Mononuclear cell (primary cell): ENCODE measurements at regions not wholly inside any gene's neighbourhood (a gene's known extent, or its start where the extent isn't known, plus 50 kb on each side); places are given as distances from the start of the nearest gene placed in this dataset.

Experiments
- H3K27me3 ChIP-seq: 2 replicates; pipeline ENCODE4 v1.6.0; 2011; ENCODE audit warnings: low read length, control low read depth; ENCODE audit not compliant: insufficient read depth
- H3K4me1 ChIP-seq: 2 replicates; pipeline ENCODE4 v1.5.1; 2011; ENCODE audit warnings: mild to moderate bottlenecking, low read length, control low read depth; ENCODE audit not compliant: insufficient read depth
- H3K4me3 ChIP-seq: 2 replicates; pipeline ENCODE4 v1.5.1; 2011; ENCODE audit warnings: mild to moderate bottlenecking, low read length, moderate library complexity
- H3K9me3 ChIP-seq: 2 replicates; pipeline ENCODE4 v1.5.1; 2011; ENCODE audit warnings: low read depth, mild to moderate bottlenecking, control low read depth, low read length

GRCh38 chr12:125458552-125459268, 393.5 kb downstream of the AACS start:
- Histone ChIP-seq H3K9me3 (no peaks in the 10 kb centered on the region), H3K27me3 (no peaks in the 10 kb centered on the region), H3K4me1 (no peaks in the 10 kb centered on the region), H3K4me3 (no peak overlapping the region)

GRCh38 chr12:125461831-125462230, 396.6 kb downstream of the AACS start:
- H3K4me1 ChIP-seq: no peaks in the 10 kb centered on the region
- no peak overlapping the region for H3K4me3 ChIP-seq
- H3K9me3 ChIP-seq: no peaks in the 10 kb centered on the region
- no peaks in the 10 kb centered on the region for H3K27me3 ChIP-seq

DNA sequence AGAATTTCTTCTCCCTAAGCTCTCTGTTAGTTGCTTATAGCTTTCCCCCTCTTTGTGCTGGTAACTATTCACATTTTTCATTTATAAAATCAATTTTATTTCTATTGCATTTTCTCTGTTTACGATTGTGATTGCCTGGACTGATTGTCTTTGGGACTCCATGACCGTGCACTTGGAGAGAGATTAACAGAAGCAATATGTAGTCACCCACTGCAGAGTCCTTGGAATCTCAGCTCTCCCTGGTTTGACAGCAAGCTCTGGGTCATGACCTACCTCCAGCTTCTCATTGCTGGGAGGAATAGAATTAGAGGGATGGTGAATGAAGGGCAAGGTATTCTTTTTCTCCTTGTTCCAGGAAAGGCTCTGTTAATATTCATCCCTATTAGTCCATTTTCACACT, 398.2 kb downstream of the AACS start:
- Histone ChIP-seq H3K4me1 (no peaks in the 10 kb centered on the region), H3K27me3 (no peaks in the 10 kb centered on the region), H3K9me3 (no peaks in the 10 kb centered on the region), H3K4me3 (no peak overlapping the region)

GRCh38 chr12:125467363-125467762, 402.1 kb downstream of the AACS start:
- H3K4me1 ChIP-seq: no peaks in the 10 kb centered on the region
- no peaks in the 10 kb centered on the region for H3K9me3 ChIP-seq
- H3K27me3 ChIP-seq: no peaks in the 10 kb centered on the region
- H3K4me3 ChIP-seq: no peak overlapping the region

GRCh38 chr12:125469683-125470082, 404.4 kb downstream of the AACS start:
- Histone ChIP-seq H3K4me1 (no peaks in the 10 kb centered on the region), H3K27me3 (no peaks in the 10 kb centered on the region), H3K4me3 (no peak overlapping the region), H3K9me3 (no peaks in the 10 kb centered on the region)

GRCh38 chr12:125470838-125471783, 405.9 kb downstream of the AACS start:
- no peaks in the 10 kb centered on the region for H3K4me1 ChIP-seq
- H3K4me3 ChIP-seq: no peak overlapping the region
- H3K9me3 ChIP-seq: no peaks in the 10 kb centered on the region
- no peaks in the 10 kb centered on the region for H3K27me3 ChIP-seq

GRCh38 chr12:125473501-125473900, 408.3 kb downstream of the AACS start:
- no peak overlapping the region for H3K4me3 ChIP-seq
- no peaks in the 10 kb centered on the region for H3K9me3 ChIP-seq
- peaks cover 2% of the 10 kb centered on the region for H3K27me3 ChIP-seq
- no peaks in the 10 kb centered on the region for H3K4me1 ChIP-seq

GRCh38 chr12:125487336-125487735, 422.1 kb downstream of the AACS start:
- Histone ChIP-seq H3K9me3 (no peaks in the 10 kb centered on the region), H3K27me3 (no peaks in the 10 kb centered on the region), H3K4me3 (no peak overlapping the region), H3K4me1 (no peaks in the 10 kb centered on the region)

- Histone ChIP-seq H3K4me1 (no peaks in the 10 kb centered on the region), H3K4me3 (no peak overlapping the region), H3K9me3 (no peaks in the 10 kb centered on the region), H3K27me3 (no peaks in the 10 kb centered on the region)
These were observed 426.3 kb downstream of the AACS start for GRCh38 chr12:125491553-125491952.

DNA sequence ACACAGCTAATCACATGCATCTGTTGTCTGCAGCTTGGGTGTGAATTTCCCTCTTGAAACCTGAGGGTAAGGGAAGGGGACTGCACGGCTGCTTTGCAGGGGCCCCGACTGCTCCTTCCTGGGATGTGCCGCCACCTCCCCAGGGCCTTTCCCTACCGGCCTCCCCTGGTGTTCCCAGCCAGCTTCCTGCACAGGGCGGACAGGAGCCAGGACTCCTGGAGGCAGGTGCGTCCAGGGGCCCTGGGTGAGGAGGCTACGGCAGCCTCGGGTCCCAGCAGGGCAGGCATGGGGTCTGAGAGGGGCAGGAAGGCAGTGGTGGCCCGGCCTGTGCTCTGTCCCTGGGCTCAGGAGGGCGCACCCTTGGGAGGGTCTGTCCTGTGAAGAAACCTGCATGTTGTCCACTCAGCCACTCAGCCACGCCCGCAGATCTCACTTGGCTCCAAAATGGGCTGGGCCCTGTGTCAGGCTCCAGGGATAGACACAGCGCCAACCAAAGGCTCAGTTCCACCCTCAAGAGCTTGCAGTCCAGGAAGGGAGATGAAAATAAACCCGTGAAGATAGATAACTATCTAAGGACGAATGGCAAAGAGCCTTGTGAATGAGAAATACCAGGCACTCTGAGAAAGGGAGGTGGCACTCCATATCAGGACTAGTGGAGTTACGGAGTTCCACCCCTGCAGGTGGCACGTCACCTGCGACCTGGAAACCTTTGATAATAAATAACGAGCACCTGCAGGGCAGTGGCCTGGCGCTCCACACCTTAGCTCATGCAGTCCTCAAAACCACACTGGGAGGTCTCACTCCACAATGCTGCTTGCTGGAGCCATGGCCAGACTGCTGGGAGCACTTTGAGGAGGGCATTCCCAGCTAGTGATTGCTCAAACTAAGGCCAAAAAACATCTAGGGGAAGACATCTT, 427.4 kb downstream of the AACS start:
- no peaks in the 10 kb centered on the region for H3K27me3 ChIP-seq
- H3K9me3 ChIP-seq: no peaks in the 10 kb centered on the region
- no peak overlapping the region for H3K4me3 ChIP-seq

GRCh38 chr12:125493704-125494308, 428.6 kb downstream of the AACS start:
- Histone ChIP-seq H3K4me3 (no peak overlapping the region), H3K9me3 (no peaks in the 10 kb centered on the region), H3K4me1 (no peaks in the 10 kb centered on the region), H3K27me3 (no peaks in the 10 kb centered on the region)

More for the DNA sequence above, 427.4 kb downstream of the AACS start:
- no peaks in the 10 kb centered on the region for H3K4me1 ChIP-seq

DNA sequence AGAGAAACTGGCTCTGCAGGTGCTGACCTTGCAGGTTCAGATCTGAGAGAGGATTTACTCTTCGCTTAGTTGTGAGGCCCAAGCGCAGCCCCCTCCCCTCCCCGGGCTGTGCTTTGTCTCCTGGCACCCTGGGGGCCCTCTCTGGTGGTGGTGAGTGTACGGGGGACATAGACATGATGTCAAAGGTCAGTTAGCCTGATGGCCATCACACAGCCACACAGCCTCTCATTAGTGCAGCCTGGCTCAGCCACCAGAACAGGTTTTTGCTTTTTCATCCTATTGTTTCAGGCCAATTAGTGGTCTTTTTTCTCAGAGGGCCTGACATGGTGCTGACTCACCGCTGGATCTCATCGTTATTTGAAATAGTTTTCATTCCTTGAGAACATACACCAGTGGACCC, 437.9 kb downstream of the AACS start:
- Histone ChIP-seq H3K4me1 (no peaks in the 10 kb centered on the region), H3K27me3 (no peaks in the 10 kb centered on the region), H3K4me3 (no peak overlapping the region), H3K9me3 (no peaks in the 10 kb centered on the region)

DNA sequence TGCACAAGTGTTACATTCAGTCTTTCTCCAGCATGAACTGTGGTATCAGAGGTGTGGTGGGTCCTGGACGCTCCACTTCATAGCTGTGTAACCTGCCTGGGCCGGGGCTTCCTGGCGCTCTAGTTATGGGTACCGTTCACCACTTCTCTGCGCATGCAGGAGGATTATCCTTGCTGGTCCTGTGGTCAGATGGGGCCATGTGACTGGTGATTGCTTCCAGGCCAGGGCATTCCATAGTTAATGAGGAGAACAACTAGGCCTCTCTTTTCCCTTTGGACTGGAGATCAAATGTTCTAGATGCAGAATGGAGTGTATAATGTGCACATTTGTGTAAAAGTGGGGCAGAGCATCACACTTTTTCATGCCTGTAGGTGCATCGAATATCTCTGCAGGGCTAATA, 444.0 kb downstream of the AACS start:
- H3K27me3 ChIP-seq: no peaks in the 10 kb centered on the region
- no peaks in the 10 kb centered on the region for H3K4me1 ChIP-seq
- no peaks in the 10 kb centered on the region for H3K9me3 ChIP-seq
- H3K4me3 ChIP-seq: no peak overlapping the region

DNA sequence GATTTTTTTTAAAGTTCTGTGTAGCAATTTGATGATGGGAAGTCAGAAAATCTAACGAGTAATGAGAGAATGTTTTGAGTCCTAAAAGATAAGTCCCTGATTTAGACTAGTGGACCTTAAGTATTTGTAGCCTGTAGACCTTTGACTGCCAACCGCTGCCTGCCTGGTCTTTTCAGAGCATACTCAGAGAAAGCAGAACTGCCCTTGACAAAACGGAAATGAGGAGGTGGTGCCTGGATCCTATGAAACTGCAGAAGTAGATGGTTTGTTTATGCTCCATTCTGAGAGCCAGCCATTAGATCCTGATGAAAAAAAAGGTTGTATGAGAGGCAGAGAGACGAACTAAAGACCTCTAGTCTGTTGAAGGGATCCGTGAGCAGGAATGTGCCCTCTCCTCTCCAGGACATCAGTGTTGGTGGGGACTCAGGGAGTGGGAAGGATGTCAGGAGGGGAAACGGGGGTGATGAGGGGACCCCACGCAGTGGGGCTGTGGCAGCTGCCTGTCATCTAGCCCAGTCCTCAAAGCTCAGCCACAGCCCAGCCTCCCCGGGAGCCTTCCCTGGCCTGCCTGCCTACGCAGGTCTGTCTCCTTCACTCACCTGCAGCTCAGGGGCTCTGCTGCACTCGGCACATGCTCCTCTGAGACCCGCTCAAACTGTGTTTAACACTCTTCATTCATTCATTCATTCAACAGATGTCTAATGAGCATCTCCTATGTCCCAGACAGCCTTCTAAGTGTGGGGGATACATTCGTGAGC, 447.5 kb downstream of the AACS start:
- H3K9me3 ChIP-seq: no peaks in the 10 kb centered on the region
- H3K4me3 ChIP-seq: no peak overlapping the region
- no peaks in the 10 kb centered on the region for H3K4me1 ChIP-seq
- no peaks in the 10 kb centered on the region for H3K27me3 ChIP-seq
